A673 (cell line): ENCODE measurements at regions not wholly inside any gene's neighbourhood (a gene's known extent, or its start where the extent isn't known, plus 50 kb on each side); places are given as distances from the start of the nearest gene placed in this dataset.

Experiments used
- BruUV-seq: library from RNA; stranded (reverse); fragments of 400-500 nt; replicated peaks from 2 replicates; lab custom pipeline; 2021; lab: Mats Ljungman, UMichigan
- CTCF ChIA-PET: fragments of 300-600 bp; sonication (Branson Sonifier 250); formaldehyde crosslinking; loops from one replicate; lab custom pipeline; 2022; ENCODE audit warnings: antibody characterized with exemption; lab: Charles Lee
- POLR2A ChIA-PET: fragments of 300-600 bp; sonication (Branson Sonifier 250); formaldehyde crosslinking; loops from one replicate; lab custom pipeline; 2022; ENCODE audit warnings: antibody characterized with exemption; ENCODE audit not compliant: low non-redundant PET; lab: Charles Lee
- DNase-seq: peaks from one replicate; pipeline ENCODE4 v3.0.0-alpha.2; 2015; ENCODE audit warnings: low spot score
- H3K27ac ChIP-seq: fragments of 200-600 bp; sonication (generic); 2 replicates; pipeline ENCODE4 v1.5.1; 2016; ENCODE audit warnings: mixed run types, low read depth, mild to moderate bottlenecking, mixed read lengths, antibody characterized with exemption, low read length; ENCODE audit not compliant: poor library complexity, severe bottlenecking
- H3K27me3 ChIP-seq: fragments of 200-600 bp; sonication (generic); replicated peaks from 2 replicates; pipeline ENCODE4 v1.6.1; 2017; ENCODE audit warnings: mixed run types, low read depth, mild to moderate bottlenecking, mixed read lengths, antibody characterized with exemption, low read length; ENCODE audit not compliant: insufficient read depth, poor library complexity
- H3K36me3 ChIP-seq: fragments of 200-600 bp; sonication (generic); 2 replicates; pipeline ENCODE4 v1.6.1; 2016; ENCODE audit warnings: mixed run types, mild to moderate bottlenecking, mixed read lengths, antibody characterized with exemption, low read length; ENCODE audit not compliant: insufficient read depth, poor library complexity, severe bottlenecking
- H3K4me1 ChIP-seq: fragments of 200-600 bp; sonication (generic); 2 replicates; pipeline ENCODE4 v1.6.1; 2017; ENCODE audit warnings: mixed run types, mild to moderate bottlenecking, mixed read lengths, antibody characterized with exemption, low read length; ENCODE audit not compliant: insufficient read depth, poor library complexity, severe bottlenecking
- H3K4me3 ChIP-seq: fragments of 200-600 bp; sonication (generic); 2 replicates; pipeline ENCODE4 v1.5.1; 2016; ENCODE audit warnings: low read depth, mixed run types, mild to moderate bottlenecking, mixed read lengths, low read length; ENCODE audit not compliant: poor library complexity, severe bottlenecking
- H3K9me3 ChIP-seq: fragments of 200-600 bp; sonication (generic); 2 replicates; pipeline ENCODE4 v1.6.1; 2016; ENCODE audit warnings: mixed run types, low read depth, mild to moderate bottlenecking, mixed read lengths, antibody characterized with exemption, low read length; ENCODE audit not compliant: poor library complexity, severe bottlenecking
- EZH2 ChIP-seq: fragments of 200-600 bp; sonication (generic); IDR thresholded peaks from 2 replicates; pipeline ENCODE4 v1.6.1; 2017; ENCODE audit warnings: borderline replicate concordance, low read depth, mild to moderate bottlenecking, mixed read lengths, antibody characterized with exemption, low read length; ENCODE audit not compliant: poor library complexity, severe bottlenecking
- intact Hi-C: fragments of 100-400 bp; cut with micrococcal nuclease; formaldehyde crosslinking; loops from one replicate; pipeline ENCODE4 v1.10.0; 2022; ENCODE audit not compliant: unreplicated experiment
- TF ChIP-seq, protein P1 (sequence below): fragments of 300-800, 200-600 bp; sonication (generic); conservative IDR thresholded peaks from 2 replicates; pipeline ENCODE4 v1.5.1; 2017; ENCODE audit warnings: low read depth, mild to moderate bottlenecking, antibody characterized with exemption, low read length, moderate library complexity, mixed read lengths

DNA sequence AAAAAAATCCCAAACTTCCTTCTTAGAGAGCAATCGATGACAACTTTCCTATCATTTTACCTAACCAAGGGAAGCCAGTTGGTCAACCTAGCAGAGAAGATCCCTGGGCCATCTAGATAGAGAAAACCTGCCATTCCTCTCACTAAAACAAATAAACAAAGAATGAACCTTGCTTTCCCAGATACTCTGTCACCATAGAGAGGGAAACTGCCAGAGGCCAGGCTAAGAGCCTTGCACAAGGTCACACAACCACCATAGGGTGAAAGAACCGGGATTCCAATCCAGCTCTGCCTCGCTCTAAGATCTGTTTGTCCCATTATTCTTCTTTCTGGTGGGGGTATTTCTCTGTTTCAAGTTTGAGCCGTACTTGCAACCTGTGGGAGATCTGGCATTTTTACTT, 154.6 kb downstream of the CYRIA start:
- H3K4me1 ChIP-seq = no peaks in the 10 kb centered on the region
- CTCF ChIA-PET = no interaction called here
- no TSS peak for BruUV-seq
- no peak overlapping the region for H3K4me3 ChIP-seq
- no peaks in the 10 kb centered on the region for H3K36me3 ChIP-seq
- H3K9me3 ChIP-seq = no peaks in the 10 kb centered on the region
- POLR2A ChIA-PET = no interaction called here
- DNase-seq = no peak
- TF ChIP-seq, protein P1, sequence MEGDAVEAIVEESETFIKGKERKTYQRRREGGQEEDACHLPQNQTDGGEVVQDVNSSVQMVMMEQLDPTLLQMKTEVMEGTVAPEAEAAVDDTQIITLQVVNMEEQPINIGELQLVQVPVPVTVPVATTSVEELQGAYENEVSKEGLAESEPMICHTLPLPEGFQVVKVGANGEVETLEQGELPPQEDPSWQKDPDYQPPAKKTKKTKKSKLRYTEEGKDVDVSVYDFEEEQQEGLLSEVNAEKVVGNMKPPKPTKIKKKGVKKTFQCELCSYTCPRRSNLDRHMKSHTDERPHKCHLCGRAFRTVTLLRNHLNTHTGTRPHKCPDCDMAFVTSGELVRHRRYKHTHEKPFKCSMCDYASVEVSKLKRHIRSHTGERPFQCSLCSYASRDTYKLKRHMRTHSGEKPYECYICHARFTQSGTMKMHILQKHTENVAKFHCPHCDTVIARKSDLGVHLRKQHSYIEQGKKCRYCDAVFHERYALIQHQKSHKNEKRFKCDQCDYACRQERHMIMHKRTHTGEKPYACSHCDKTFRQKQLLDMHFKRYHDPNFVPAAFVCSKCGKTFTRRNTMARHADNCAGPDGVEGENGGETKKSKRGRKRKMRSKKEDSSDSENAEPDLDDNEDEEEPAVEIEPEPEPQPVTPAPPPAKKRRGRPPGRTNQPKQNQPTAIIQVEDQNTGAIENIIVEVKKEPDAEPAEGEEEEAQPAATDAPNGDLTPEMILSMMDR = no peak
- TF ChIP-seq EZH2 = no peak
- intact Hi-C loops = no loop called here
- H3K27ac ChIP-seq = no peak overlapping the region
- peaks cover 11% of the 10 kb centered on the region for H3K27me3 ChIP-seq

DNA sequence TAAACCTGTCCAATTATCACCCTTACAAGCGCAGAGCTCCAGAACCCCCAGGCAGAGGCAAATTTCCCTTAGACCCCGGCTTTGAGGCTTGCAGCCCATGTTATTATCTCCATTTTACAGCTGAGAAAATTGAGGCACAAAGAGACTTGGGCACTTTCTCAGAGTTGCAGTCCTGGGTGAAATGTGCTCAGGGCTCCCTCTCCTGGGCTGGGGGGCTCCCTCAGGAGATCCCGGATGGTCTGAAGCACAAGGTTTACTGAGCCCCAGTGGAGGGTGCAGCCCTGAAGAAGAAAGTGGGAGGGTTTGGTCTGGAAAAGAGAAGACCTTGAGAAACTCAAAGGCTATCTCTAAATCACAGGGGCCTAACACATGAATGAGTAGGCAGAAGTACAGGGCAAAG, 156.6 kb downstream of the CYRIA start:
- H3K27me3 ChIP-seq = peaks cover 1% of the 10 kb centered on the region
- no peaks in the 10 kb centered on the region for H3K4me1 ChIP-seq
- no peak for DNase-seq
- H3K27ac ChIP-seq = no peak overlapping the region
- BruUV-seq = no TSS peak
- TF ChIP-seq, protein P1 = no peak
- TF ChIP-seq EZH2 = no peak
- intact Hi-C loops = no loop called here
- no peak overlapping the region for H3K4me3 ChIP-seq
- CTCF ChIA-PET = no interaction called here
- POLR2A ChIA-PET = no interaction called here
- H3K9me3 ChIP-seq = no peaks in the 10 kb centered on the region
- H3K36me3 ChIP-seq = no peaks in the 10 kb centered on the region

DNA sequence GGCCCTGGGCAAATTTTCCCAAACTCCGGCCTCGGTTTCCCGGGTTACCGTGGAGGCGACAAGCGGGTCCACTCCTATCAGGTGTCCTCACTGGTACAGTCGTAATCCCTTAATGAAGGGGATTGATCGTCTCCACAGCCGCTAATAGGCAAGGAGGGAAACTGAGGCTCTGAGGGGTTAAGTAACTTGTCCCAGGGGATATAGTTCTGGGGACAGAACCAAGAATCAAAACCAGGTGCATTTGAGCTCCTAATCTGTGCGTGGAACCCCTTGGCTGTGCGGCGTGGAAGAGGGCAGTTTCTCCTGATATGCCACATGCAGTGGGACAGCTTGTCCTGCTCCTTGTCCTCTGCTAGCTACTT, 157.2 kb downstream of the CYRIA start:
- Histone ChIP-seq H3K4me1 (no peaks in the 10 kb centered on the region), H3K36me3 (no peaks in the 10 kb centered on the region), H3K9me3 (no peaks in the 10 kb centered on the region), H3K27me3 (no peaks in the 10 kb centered on the region), H3K27ac (no peak overlapping the region), H3K4me3 (peak overlapping the region; percentile 47)
- intact Hi-C loops = loop anchor here (1.0 kb wide), 2 partner anchors 569 to 871 kb away; no protein-coding TSS in a partner anchor
- BruUV-seq = no TSS peak
- POLR2A ChIA-PET = no interaction called here
- no peak for DNase-seq
- TF ChIP-seq EZH2 = no peak
- TF ChIP-seq, protein P1 = peak; percentile 7; the same call in 1 of the 2 replicates
- CTCF ChIA-PET = no interaction called here
